ENCODE measurements at regions not wholly inside any gene's neighbourhood (a gene's known extent, or its start where the extent isn't known, plus 50 kb on each side); places are given as distances from the start of the nearest gene placed in this dataset.

DNA sequence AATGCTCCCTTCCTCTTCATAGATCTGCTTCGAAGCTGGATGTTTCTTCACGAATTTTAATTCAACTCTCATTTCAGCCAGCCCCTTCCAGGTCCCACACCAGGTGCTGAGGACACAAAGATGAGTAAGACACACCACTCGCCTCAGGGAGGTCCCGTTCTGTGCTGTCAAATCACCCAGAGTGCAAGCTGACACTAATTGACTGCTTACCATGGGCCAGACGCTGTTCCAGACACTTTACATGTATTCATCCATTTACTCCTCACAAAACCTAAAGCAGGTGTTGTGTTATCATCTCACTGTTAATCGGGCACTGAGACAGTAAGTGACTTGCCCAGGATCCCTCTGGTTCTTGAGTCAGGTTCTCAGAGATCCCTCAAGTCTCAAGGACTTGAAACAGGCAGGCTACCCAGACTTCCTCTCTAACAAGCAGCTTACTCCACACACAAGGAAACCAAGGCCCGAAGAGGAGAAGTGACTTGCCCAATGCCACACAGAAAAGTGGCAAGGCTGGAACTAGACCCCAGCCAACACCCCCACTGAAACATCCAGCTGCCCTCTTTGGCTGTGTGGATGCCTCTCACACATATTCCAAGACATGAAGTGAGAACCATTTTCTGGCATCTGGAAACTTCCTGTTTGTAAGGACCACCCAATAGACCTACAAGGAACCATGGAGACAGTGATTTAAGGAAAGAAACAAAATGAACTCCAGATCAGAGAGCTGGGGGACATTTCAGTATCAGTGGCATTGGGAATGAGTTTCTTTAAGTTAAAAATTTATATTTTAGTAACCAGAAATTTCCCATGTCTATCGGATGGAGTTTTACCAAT, 174.5 kb downstream of the CDC5L start:
- TF ChIP-seq CTCF (IDR thresholded peaks at IDR 0.05) (no peak), POLR2A (IDR thresholded peaks at IDR 0.05) (no peak)
